ENCODE measurements at regions not wholly inside any gene's neighbourhood (a gene's known extent, or its start where the extent isn't known, plus 50 kb on each side); places are given as distances from the start of the nearest gene placed in this dataset.
A peak's percentile ranks its signal among the peaks of the same experiment; 100 is the strongest.

DNA sequence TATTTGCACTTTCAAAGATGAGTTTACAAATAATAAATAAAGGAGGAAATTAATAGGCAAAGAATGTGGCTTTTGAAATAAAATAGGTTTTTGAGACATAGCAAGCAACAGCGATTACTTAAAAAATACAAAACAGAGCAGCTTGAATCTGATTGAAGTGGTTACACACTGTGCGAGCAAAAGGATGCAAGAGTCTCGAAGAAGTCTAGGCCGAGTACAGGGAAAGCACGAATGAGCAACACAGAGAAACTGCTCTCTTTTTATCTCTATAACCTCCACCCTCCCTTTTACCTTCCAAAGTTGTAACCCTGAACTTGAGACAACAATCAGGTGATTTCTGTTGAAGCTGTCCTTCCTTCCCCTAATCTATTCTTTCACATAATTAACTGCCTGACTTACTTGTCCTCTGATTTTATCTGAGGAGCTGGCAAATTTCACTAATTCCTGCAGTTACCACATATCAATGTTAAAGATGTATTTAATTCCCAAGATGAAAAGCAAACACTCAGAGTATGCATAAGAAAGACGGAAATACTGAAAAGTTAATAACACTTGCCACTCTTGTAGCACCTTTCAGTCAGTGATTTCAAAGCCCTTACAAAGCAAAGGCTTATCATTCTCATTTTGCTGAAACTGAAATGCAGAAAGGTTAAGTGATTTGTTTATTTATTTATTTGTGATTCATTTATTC is 1030.1 kb downstream of the ADGRL2 start:
- DNase-seq (ENCODE audit: low spot score): no peak

GRCh38 chr1:82829527-82829926 is 1028.8 kb downstream of the ADGRL2 start:
- DNase-seq (ENCODE audit: low spot score): no peak

DNA sequence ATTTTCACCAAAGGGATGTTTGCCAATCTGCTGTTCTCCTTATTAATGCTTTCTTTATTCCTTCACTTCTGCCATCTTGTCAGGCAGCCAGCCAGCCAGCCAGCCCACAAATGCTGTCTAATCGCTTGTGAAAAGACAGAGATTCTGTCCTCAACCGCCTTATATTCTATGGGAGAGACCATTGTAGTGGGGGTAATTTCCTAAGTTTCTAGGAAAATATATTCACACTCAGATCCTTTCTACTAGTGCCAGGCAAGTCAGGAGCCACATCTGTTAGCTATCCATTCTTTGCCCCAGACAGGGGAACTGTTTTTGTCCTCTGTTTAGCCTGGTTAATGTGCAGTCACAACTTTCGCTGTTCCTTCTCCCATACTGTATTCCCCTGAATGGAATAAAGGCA is 1023.1 kb downstream of the ADGRL2 start:
- DNase-seq (ENCODE audit: low spot score): no peak

DNA sequence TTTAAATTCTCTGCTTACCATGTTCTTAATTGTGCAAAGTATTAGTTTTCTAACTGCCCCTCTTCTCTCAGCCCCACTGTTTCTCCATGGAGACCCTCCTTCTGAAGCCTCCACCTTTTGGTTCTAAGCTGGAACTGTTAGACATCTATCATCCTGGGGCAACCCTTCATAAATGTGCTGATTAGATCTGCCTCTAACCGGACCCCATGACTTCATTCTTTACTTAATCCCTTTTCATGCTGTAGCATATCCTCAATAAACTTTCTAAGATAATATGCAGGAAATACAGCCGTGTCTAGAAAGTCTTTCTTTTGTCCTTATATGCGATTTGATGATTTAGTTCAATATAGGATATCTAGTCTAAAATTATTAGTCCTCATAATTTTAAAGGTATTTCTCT is 1020.1 kb downstream of the ADGRL2 start:
- DNase-seq (ENCODE audit: low spot score): no peak

DNA sequence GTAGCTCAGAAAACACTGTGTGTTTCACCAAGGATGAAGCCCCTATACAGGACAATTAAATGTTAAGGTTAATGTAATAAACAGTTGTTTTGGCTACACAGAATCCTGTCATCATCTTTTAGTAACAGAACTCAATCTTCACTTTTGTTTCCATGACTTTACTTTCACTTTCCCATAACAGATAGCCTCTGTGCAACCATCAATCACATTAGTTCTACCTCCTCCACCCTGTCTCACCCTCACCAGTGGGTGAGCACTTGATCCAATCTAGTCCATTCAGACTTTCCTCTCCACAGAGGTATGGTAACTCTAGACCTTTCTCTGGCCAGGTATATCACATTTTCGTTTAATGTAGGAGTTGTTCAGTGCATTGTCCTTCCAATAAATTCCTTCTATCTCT is 1018.5 kb downstream of the ADGRL2 start:
- no peak for DNase-seq (ENCODE audit: low spot score)

GRCh38 chr1:82818586-82818985 is 1017.9 kb downstream of the ADGRL2 start:
- DNase-seq (ENCODE audit: low spot score): no peak

DNA sequence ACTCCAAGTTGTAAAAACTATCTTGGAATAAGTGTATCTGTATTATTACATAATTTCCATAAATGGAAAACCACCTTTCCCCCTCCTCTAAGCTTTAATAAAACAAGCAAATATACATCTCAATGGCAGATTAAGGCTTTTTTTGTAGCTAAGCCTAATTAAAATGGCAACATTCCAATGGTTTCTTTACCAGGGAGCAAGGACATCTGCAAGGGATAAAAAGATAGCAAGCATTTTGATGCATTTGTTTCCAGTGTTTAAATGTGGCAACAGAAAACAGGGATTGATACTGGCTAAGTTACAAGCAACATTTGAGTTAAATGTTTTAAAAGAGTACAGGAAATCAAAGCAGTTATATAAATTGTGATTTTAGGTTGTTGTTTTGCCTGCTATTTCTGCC is 1012.7 kb downstream of the ADGRL2 start:
- no peak for DNase-seq (ENCODE audit: low spot score)

GRCh38 chr1:82810601-82811000 is 1009.9 kb downstream of the ADGRL2 start:
- no peak for DNase-seq (ENCODE audit: low spot score)

- DNase-seq (ENCODE audit: low spot score): no peak
Observed at GRCh38 chr1:82807563-82807962, 1006.8 kb downstream of the ADGRL2 start.

GRCh38 chr1:82806133-82806532 is 1005.4 kb downstream of the ADGRL2 start:
- no peak for DNase-seq (ENCODE audit: low spot score)

DNA sequence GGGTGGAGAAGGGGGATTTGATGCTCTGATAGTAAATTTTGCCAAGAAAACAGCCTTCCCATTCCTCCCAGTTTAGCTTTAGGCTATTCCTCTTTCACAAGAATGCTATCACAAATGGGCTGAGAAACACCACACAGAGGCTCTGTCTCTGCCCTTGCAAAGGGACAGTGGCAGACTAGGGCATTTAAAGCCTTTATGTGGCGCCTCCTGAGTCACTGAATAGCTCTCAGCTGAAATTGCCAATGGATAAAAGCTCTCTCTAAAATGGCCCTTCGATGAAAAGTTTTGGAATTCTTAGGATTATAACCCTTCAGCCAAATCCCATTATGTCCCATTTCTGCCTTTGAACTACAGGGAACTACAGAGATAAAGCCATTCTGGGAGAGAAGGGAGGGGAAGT is 1000.4 kb downstream of the ADGRL2 start:
- no peak for DNase-seq (ENCODE audit: low spot score)

DNA sequence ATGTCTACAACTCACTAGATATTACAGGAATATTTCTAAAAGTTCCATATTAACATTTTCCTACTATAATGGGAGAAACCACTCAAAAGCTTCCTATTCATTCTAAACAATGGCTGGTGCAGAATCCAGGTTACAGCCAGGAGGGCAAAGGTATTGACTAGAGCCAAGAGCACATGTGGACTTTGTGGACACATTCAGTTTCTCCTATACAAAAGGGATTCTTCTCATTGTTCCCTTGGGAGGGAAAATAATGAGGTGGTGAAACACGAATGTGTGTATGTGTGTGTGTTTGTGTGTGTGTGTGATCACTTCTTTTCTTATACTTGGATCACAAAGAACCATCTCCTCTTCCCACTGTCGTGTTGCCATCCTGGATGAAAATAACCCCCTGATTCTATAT is 1000.0 kb downstream of the ADGRL2 start:
- no peak for DNase-seq (ENCODE audit: low spot score)

DNA sequence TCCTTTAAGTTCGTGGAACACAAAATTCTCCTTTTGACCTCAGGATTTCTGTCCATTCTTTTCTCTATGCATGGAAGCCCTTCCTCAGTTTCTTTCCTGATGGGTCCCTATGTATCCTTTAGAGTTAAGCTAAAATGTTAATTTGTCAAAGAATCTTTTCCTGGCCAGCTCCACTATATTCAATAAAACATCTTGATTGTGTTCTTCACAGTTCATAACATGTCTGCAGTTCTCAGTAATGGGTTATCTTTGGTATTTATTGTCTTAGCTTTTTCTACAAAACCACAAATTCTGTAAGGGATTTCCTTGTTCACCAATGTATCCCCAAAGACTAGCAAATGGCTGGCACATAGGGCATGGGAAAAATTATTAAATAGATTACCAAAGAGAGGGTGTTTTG is 998.5 kb downstream of the ADGRL2 start:
- no peak for DNase-seq (ENCODE audit: low spot score)

- DNase-seq (ENCODE audit: low spot score): peak; percentile 7
Observed at GRCh38 chr1:82795508-82796149, 994.9 kb downstream of the ADGRL2 start.

DNA sequence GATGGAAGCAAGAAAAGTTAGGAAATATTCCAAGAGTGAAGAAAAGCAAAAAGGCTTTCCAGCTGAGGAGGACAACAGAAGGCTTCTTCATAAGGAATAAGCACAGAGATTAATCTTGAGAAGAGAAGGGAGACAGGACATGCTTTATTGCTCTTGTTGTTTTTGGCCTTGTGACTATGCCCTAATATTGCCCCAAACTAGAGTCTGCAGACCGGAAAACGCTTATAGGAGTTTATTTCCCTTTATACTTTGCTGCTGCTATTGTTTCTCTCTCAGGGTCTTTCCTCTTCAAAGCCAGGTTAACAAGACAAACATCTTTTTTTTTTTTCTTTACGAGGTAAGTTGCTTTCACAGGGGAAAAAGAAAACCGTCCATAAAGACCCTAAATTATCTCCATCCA is 991.4 kb downstream of the ADGRL2 start:
- no peak for DNase-seq (ENCODE audit: low spot score)

DNA sequence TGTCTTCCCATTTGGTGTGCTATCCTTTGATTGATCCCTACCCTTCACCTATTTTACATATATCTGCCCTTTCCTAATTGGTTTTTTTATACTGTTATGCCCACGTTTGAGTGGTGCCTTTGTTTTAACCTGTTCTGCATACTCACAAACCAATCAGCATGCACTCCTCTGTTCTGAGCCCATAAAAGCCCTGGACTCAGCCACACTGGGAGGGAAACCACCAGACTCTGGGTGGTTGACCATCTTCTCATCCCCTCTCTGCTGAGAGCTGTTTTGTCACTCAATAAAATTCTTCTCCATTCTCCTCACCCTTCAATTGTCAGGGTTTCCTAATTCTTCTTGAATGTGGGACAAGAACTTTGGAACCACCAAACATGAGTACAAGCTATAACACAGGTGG is 989.8 kb downstream of the ADGRL2 start:
- DNase-seq (ENCODE audit: low spot score): no peak

GRCh38 chr1:82788660-82789059 is 987.9 kb downstream of the ADGRL2 start:
- DNase-seq (ENCODE audit: low spot score): no peak

- no peak for DNase-seq (ENCODE audit: low spot score)
Observed at GRCh38 chr1:82788038-82788437, 987.3 kb downstream of the ADGRL2 start.

DNA sequence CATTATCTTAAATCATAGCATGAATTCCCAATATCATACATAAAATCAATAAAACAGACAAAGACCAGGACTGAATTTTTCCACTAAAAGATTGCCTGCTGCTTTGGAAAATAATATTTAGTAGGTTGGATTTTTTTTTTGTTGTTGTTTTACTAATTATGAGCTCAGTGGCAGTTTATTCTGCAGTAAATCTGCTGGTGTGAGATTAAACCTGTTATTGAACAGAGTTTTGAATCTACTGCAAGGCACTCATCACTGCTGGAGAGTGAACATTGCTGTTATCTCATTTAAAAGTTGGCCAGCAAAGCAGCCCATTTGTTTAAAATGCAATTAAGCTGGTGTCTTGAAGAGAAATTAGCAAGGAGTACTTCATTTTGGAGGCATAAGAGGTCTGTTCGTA is 986.1 kb downstream of the ADGRL2 start:
- DNase-seq (ENCODE audit: low spot score): no peak

GRCh38 chr1:82785268-82785790 is 984.6 kb downstream of the ADGRL2 start:
- DNase-seq (ENCODE audit: low spot score): no peak

DNA sequence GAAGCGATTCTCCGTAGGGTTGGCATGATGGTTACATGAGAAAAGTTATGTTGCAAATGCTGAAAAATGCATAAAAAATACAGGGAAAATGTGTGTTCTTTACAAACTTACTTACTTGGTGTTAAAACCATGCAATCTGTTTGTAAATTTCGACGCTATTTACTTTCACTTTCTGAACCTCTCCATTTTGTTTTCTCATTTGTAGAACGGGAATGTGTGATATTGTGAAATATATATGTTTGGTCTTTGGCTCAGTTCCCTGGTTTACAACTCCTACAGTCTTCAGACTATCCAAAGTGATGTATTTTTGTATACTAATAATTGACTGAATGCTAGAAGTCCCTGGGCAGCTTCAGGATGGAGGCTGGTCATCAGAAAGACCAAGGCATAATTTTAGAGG is 982.3 kb downstream of the ADGRL2 start:
- DNase-seq (ENCODE audit: low spot score): no peak

GRCh38 chr1:82782599-82782998 is 981.9 kb downstream of the ADGRL2 start:
- no peak for DNase-seq (ENCODE audit: low spot score)

- peak; percentile 7 for DNase-seq (ENCODE audit: low spot score)
Observed at GRCh38 chr1:82778612-82779011, 977.9 kb downstream of the ADGRL2 start.

DNA sequence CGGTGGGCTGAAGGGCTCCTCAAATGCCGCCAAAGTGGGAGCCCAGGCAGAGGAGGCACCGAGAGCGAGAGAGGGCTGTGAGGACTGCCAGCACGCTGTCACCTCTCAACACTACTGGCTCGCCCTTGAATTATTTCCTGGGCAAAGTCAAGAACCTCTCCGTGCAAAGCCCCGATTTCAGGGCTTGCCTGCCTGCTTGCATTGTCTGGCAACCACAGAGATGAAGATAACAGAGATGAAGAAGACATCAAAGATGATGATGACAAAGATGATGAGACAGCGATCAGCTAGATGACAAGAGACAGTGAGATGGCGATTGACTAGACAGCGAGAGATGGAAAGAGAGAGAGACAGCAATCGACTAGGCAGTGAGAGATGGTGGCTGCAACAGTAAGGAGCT is 976.5 kb downstream of the ADGRL2 start:
- DNase-seq (ENCODE audit: low spot score): no peak

All from A172 (cell line).